ENCODE measurements at regions not wholly inside any gene's neighbourhood (a gene's known extent, or its start where the extent isn't known, plus 50 kb on each side); places are given as distances from the start of the nearest gene placed in this dataset.

DNA sequence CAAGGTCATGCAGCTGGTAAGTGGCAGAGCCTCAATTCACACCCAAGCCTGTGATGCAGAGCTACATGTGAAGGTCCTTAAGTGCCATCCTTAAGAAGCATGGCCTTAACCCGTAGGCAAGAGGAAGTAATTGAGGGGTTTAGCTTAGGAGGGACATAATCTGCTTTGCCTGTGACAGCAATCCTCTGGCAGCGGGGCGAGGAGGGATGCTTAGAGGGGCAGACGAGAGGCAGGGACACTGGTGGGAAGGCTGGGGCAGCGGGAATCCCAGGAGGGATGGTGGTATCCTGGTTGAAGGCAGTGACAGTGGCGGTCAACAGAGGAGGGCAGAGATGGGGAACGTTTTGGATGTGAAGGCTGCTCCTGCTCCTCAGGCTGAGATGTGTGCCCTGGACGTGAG is 88.1 kb downstream of the EFNB1 start:
- H3K36me3 ChIP-seq (ENCODE audit: control insufficient read depth in 2 of 2, extremely low read depth in 1 of 2, insufficient read depth in 2 of 2, low read length in 2 of 2), result no peaks in the 10 kb centered on the region
- H3K9me3 ChIP-seq (replicated peaks; ENCODE audit: control insufficient read depth, insufficient read depth, low read length), result no peaks in the 10 kb centered on the region
- no peak for FAIRE-seq
- no peak overlapping the region for H2AFZ ChIP-seq (ENCODE audit: low read depth, low read length)
- no peak overlapping the region for H3K27ac ChIP-seq (ENCODE audit: insufficient read depth, low read depth, low read length)
- no peak overlapping the region for H3K4me3 ChIP-seq (replicated peaks in 1 of 3; ENCODE audit: insufficient read depth in 1 of 3, low read depth in 1 of 3, low read length in 3 of 3)
- CTCF ChIA-PET, result interaction anchor here (1.1 kb wide), 1 partner anchor 89 kb away, joined by 5 read pairs; no protein-coding TSS in a partner anchor
- no peaks in the 10 kb centered on the region for H4K20me1 ChIP-seq (replicated peaks; ENCODE audit: control insufficient read depth, extremely low read depth, insufficient read depth, low read length)
- dilution Hi-C loops (cut with MboI; ENCODE audit: extremely low pct_ligation_motif_present, low sequenced_read_pairs), result no loop called here
- H3K9me1 ChIP-seq (replicated peaks; ENCODE audit: control insufficient read depth, extremely low read depth, insufficient read depth, low read length), result no peaks in the 10 kb centered on the region
- POLR2A ChIA-PET, result no interaction called here
- no peaks in the 10 kb centered on the region for H3K4me1 ChIP-seq (ENCODE audit: control insufficient read depth, extremely low read depth, insufficient read depth, low read length)
- peaks cover 0 to under 1% of the 10 kb centered on the region in 2 experiments for H3K27me3 ChIP-seq (ENCODE audit: control insufficient read depth in 2 of 2, insufficient read depth in 2 of 2, low read length in 2 of 2)
- H3K9ac ChIP-seq (replicated peaks; ENCODE audit: extremely low read depth, insufficient read depth, low read length), result no peak overlapping the region
- H3K4me2 ChIP-seq (ENCODE audit: insufficient read depth, low read length), result no peak overlapping the region
- no peak for DNase-seq (ENCODE audit: low read depth, low spot score)
- no peaks in the 10 kb centered on the region for H3K79me2 ChIP-seq (ENCODE audit: control insufficient read depth, insufficient read depth, low read length)
- TF ChIP-seq EZH2 (IDR thresholded peaks at IDR 0.05; ENCODE audit: borderline replicate concordance, low read depth, low read length, severe bottlenecking), result no peak
- no peak for TF ChIP-seq FOS (IDR thresholded peaks at IDR 0.05; ENCODE audit: borderline replicate concordance, insufficient read depth, low read length)
- TF ChIP-seq JUN (IDR thresholded peaks at IDR 0.05; ENCODE audit: borderline replicate concordance, insufficient read depth, insufficient read length, low read depth), result no peak
- TF ChIP-seq, protein P1, sequence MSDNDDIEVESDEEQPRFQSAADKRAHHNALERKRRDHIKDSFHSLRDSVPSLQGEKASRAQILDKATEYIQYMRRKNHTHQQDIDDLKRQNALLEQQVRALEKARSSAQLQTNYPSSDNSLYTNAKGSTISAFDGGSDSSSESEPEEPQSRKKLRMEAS (IDR thresholded peaks at IDR 0.05; ENCODE audit: insufficient read depth, insufficient read length), result no peak
- TF ChIP-seq, protein P2, sequence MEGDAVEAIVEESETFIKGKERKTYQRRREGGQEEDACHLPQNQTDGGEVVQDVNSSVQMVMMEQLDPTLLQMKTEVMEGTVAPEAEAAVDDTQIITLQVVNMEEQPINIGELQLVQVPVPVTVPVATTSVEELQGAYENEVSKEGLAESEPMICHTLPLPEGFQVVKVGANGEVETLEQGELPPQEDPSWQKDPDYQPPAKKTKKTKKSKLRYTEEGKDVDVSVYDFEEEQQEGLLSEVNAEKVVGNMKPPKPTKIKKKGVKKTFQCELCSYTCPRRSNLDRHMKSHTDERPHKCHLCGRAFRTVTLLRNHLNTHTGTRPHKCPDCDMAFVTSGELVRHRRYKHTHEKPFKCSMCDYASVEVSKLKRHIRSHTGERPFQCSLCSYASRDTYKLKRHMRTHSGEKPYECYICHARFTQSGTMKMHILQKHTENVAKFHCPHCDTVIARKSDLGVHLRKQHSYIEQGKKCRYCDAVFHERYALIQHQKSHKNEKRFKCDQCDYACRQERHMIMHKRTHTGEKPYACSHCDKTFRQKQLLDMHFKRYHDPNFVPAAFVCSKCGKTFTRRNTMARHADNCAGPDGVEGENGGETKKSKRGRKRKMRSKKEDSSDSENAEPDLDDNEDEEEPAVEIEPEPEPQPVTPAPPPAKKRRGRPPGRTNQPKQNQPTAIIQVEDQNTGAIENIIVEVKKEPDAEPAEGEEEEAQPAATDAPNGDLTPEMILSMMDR (IDR thresholded peaks at IDR 0.05; ENCODE audit: extremely low read depth in 1 of 2, insufficient read depth in 1 of 2, low read depth in 1 of 2, low read length in 2 of 2), result no peak
- no peak for TF ChIP-seq GATA2 (IDR thresholded peaks at IDR 0.05; ENCODE audit: insufficient read depth, insufficient read length, low read depth, low read length)
- TF ChIP-seq POLR2A (IDR thresholded peaks at IDR 0.05; ENCODE audit: low read depth, low read length), result no peak
- no peak for TF ChIP-seq MYC (IDR thresholded peaks at IDR 0.05; ENCODE audit: low read depth, low read length)
- TF ChIP-seq POLR2AphosphoS5 (IDR thresholded peaks at IDR 0.05; ENCODE audit: insufficient read depth, low read depth, low read length), result no peak
- intact Hi-C loops (cut with micrococcal nuclease), result no loop called here
- no TSS peak for BruUV-seq (replicated peaks)

All from endothelial cell of umbilical vein (primary cell).